GM23248 (cell line): ENCODE measurements at regions not wholly inside any gene's neighbourhood (a gene's known extent, or its start where the extent isn't known, plus 50 kb on each side); places are given as distances from the start of the nearest gene placed in this dataset.

ENCODE experiments used
- EZH2 ChIP-seq: fragments of 200-600 bp; sonication (generic); IDR thresholded peaks from 2 replicates; pipeline ENCODE4 v1.6.1; 2018; ENCODE audit warnings: antibody characterized with exemption, mild to moderate bottlenecking; ENCODE audit not compliant: insufficient read depth, poor library complexity, severe bottlenecking
- EZH2phosphoT487 ChIP-seq: fragments of 200-600 bp; sonication (generic); IDR thresholded peaks from 2 replicates; pipeline ENCODE4 v1.6.1; 2018; ENCODE audit warnings: antibody characterized with exemption, moderate library complexity, mild to moderate bottlenecking, low read depth; ENCODE audit not compliant: insufficient read depth

- TF ChIP-seq EZH2phosphoT487 (no peak), EZH2 (no peak)
Observed at GRCh38 chr6:13868236-13868635, 53.9 kb upstream of the MCUR1 start.
